ENCODE measurements at regions not wholly inside any gene's neighbourhood (a gene's known extent, or its start where the extent isn't known, plus 50 kb on each side); places are given as distances from the start of the nearest gene placed in this dataset.

DNA sequence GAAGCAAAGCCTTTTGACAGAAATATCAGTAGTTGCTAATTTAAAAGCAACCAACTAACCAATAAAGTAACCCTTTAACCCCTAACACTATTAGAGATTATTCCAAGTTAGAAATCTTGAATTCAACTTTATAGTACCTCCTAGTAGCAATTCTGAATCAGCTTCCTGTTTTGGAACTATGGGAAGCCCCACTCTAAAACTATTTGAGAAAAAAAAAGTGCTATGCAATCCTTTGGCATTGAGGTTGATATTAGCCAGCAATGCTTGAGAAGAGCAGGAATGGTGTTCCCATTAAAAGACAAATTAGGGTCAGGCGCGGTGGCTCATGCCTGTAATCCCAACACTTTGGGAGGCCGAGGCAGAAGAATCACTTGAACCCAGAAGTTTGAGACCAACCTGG lies 306.2 kb upstream of the ZFP64 start:
- TF ChIP-seq, protein P1, sequence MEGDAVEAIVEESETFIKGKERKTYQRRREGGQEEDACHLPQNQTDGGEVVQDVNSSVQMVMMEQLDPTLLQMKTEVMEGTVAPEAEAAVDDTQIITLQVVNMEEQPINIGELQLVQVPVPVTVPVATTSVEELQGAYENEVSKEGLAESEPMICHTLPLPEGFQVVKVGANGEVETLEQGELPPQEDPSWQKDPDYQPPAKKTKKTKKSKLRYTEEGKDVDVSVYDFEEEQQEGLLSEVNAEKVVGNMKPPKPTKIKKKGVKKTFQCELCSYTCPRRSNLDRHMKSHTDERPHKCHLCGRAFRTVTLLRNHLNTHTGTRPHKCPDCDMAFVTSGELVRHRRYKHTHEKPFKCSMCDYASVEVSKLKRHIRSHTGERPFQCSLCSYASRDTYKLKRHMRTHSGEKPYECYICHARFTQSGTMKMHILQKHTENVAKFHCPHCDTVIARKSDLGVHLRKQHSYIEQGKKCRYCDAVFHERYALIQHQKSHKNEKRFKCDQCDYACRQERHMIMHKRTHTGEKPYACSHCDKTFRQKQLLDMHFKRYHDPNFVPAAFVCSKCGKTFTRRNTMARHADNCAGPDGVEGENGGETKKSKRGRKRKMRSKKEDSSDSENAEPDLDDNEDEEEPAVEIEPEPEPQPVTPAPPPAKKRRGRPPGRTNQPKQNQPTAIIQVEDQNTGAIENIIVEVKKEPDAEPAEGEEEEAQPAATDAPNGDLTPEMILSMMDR (IDR thresholded peaks at IDR 0.05): no peak
- no peak for TF ChIP-seq POLR2A (IDR thresholded peaks at IDR 0.05)

Measured in Peyer's patch (tissue), 4 donors.